Gastrocnemius medialis (tissue), 4 donors: ENCODE measurements at regions not wholly inside any gene's neighbourhood (a gene's known extent, or its start where the extent isn't known, plus 50 kb on each side); places are given as distances from the start of the nearest gene placed in this dataset.

Experiments used
- CTCF ChIP-seq, 5 experiments: fragments of 450-650 bp in 3 of 5; fragments of 200-600 bp in 2 of 5; sonication (generic) in 2 of 5; IDR thresholded peaks in 4 of 5; conservative IDR thresholded peaks in 1 of 5; 1 replicate in 4 of 5; 2 replicates in 1 of 5; pipeline ENCODE4 v1.5.1; 2016 to 2019; ENCODE audit warnings: antibody characterized with exemption in 5 of 5, mild to moderate bottlenecking in 3 of 5, moderate library complexity in 3 of 5
- POLR2A ChIP-seq, 2 donors: fragments of 450-650 bp; IDR thresholded peaks; one replicate each; pipeline ENCODE4 v1.6.1; 2017; ENCODE audit warnings: antibody characterized with exemption in 2 of 2, mild to moderate bottlenecking in 2 of 2, moderate library complexity in 2 of 2

- TF ChIP-seq POLR2A (IDR thresholded peaks at IDR 0.05) (no peak), CTCF (IDR thresholded peaks at IDR 0.05 in 4 of 5, conservative IDR thresholded peaks at IDR 0.05 in 1 of 5) (no peak)
These were observed 81.7 kb upstream of the CD83 start for GRCh38 chr6:14035874-14036273.
